Liver (tissue), 8 donors: ENCODE measurements at regions not wholly inside any gene's neighbourhood (a gene's known extent, or its start where the extent isn't known, plus 50 kb on each side); places are given as distances from the start of the nearest gene placed in this dataset.

ENCODE experiments used
- DNase-seq: peaks from one replicate; pipeline ENCODE4 v3.0.0-alpha.2; 2017; ENCODE audit warnings: low spot score
- H3K27ac ChIP-seq, 2 donors: one replicate each; pipeline ENCODE4 v1.7.0; 2013; ENCODE audit warnings: inconsistent platforms in 2 of 2, low read length in 2 of 2, control low read depth in 1 of 2, low read depth in 1 of 2, mild to moderate bottlenecking in 1 of 2
- H3K27me3 ChIP-seq, 4 donors: one replicate each; pipeline versions ENCODE4 v1.6.1 to v1.7.0; 2013; ENCODE audit warnings: low read length in 3 of 4, inconsistent platforms in 1 of 4, mild to moderate bottlenecking in 1 of 4, moderate library complexity in 1 of 4; ENCODE audit not compliant: control insufficient read depth in 4 of 4, insufficient read depth in 4 of 4
- H3K36me3 ChIP-seq, 4 donors: one replicate each; pipeline versions ENCODE4 v1.6.1 to v1.7.0; 2013; ENCODE audit warnings: low read length in 3 of 4, mild to moderate bottlenecking in 3 of 4, low read depth in 1 of 4, moderate library complexity in 1 of 4; ENCODE audit not compliant: control insufficient read depth in 4 of 4, insufficient read depth in 3 of 4
- H3K4me1 ChIP-seq, 4 donors: one replicate each; pipeline versions ENCODE4 v1.6.1 to v1.7.0; 2013; ENCODE audit warnings: low read length in 3 of 4, mild to moderate bottlenecking in 3 of 4, moderate library complexity in 1 of 4; ENCODE audit not compliant: control insufficient read depth in 4 of 4, insufficient read depth in 4 of 4
- H3K4me3 ChIP-seq, 3 donors: one replicate each; pipeline versions ENCODE4 v1.6.1 to v1.7.0; 2013; ENCODE audit warnings: low read length in 3 of 3, control low read depth in 1 of 3, low read depth in 1 of 3, mild to moderate bottlenecking in 1 of 3
- H3K9ac ChIP-seq, 2 donors: one replicate each; pipeline ENCODE4 v1.7.0; 2013; ENCODE audit warnings: low read length in 2 of 2, mild to moderate bottlenecking in 2 of 2, moderate library complexity in 2 of 2, control low read depth in 1 of 2, low read depth in 1 of 2
- H3K9me3 ChIP-seq, 4 donors: one replicate each; pipeline versions ENCODE4 v1.6.1 to v1.7.0; 2013; ENCODE audit warnings: low read length in 3 of 4; ENCODE audit not compliant: control insufficient read depth in 4 of 4
- CTCF ChIP-seq: fragments of 150-350 bp; IDR thresholded peaks from 2 replicates; pipeline ENCODE4 v1.5.1; 2017; ENCODE audit warnings: improper control_type of control experiment, low read depth, low read length; ENCODE audit not compliant: missing input control
- FOXA1 ChIP-seq: IDR thresholded peaks from 2 replicates; pipeline ENCODE4 v1.6.1; 2016; ENCODE audit warnings: antibody characterized with exemption
- GABPA ChIP-seq, 2 donors: IDR thresholded peaks in 1 of 2; conservative IDR thresholded peaks in 1 of 2; 2 replicates each; pipeline ENCODE4 v1.6.1; 2016; ENCODE audit warnings: antibody characterized with exemption in 2 of 2, mild to moderate bottlenecking in 1 of 2, moderate library complexity in 1 of 2
- HNF4G ChIP-seq: IDR thresholded peaks from 2 replicates; pipeline ENCODE4 v1.6.1; 2016; ENCODE audit warnings: antibody characterized with exemption
- JUND ChIP-seq, 2 donors: IDR thresholded peaks; 2 replicates each; pipeline ENCODE4 v1.6.1; 2016; ENCODE audit warnings: antibody characterized with exemption in 2 of 2
- MAX ChIP-seq: IDR thresholded peaks from 2 replicates; pipeline ENCODE4 v1.6.1; 2016; ENCODE audit warnings: antibody characterized with exemption
- NR2F2 ChIP-seq: IDR thresholded peaks from 2 replicates; pipeline ENCODE4 v1.6.1; 2016; ENCODE audit warnings: antibody characterized with exemption
- RAD21 ChIP-seq, 2 donors: IDR thresholded peaks; 2 replicates each; pipeline ENCODE4 v1.6.1; 2016; ENCODE audit warnings: antibody characterized with exemption in 2 of 2, mild to moderate bottlenecking in 2 of 2
- REST ChIP-seq: IDR thresholded peaks from 2 replicates; pipeline ENCODE4 v1.6.1; 2016; ENCODE audit warnings: antibody characterized with exemption, mild to moderate bottlenecking
- SP1 ChIP-seq: IDR thresholded peaks from 2 replicates; pipeline ENCODE4 v1.6.1; 2018; ENCODE audit warnings: antibody characterized with exemption, mild to moderate bottlenecking
- TAF1 ChIP-seq: conservative IDR thresholded peaks from 2 replicates; pipeline ENCODE4 v1.6.1; 2016; ENCODE audit warnings: antibody characterized with exemption, mild to moderate bottlenecking
- YY1 ChIP-seq: IDR thresholded peaks from 2 replicates; pipeline ENCODE4 v1.6.1; 2016; ENCODE audit warnings: antibody characterized with exemption, mild to moderate bottlenecking
- WGBS: extraction: QIAGEN DNeasy Blood & Tissue Kit; methylation state at CpG from one replicate; pipeline ENCODE4 v1.1.7; 2013; 5-methylcytosine and 5-hydroxymethylcytosine counted together
- donor health status: healthy.
- donor health status: healthy.
- donor health status: healthy.
- donor health status: healthy.
- donor health status: healthy.

GRCh38 chr22:49686495-49687219 lies 141.0 kb downstream of the BRD1 start:
- Histone ChIP-seq H3K36me3 (no peaks in the 10 kb centered on the region), H3K4me3 (no peak overlapping the region), H3K4me1 (no peaks in the 10 kb centered on the region), H3K9ac (no peak overlapping the region), H3K27ac (no peak overlapping the region), H3K9me3 (peaks cover 0 to 4% (median under 1%) of the 10 kb centered on the region in 4 donors), H3K27me3 (peaks cover 0 to 8% (median 0%) of the 10 kb centered on the region in 4 donors)
- WGBS = 80% methylated on average over 22 of the region's 22 CpGs
- no peak for DNase-seq
- TF ChIP-seq CTCF = no peak
- no peak for TF ChIP-seq NR2F2
- TF ChIP-seq TAF1 = no peak
- no peak for TF ChIP-seq MAX
- TF ChIP-seq REST = no peak
- no peak for TF ChIP-seq YY1

GRCh38 chr22:49685686-49686085 lies 142.0 kb downstream of the BRD1 start:
- TF ChIP-seq FOXA1 = no peak
- TF ChIP-seq GABPA (IDR thresholded peaks at IDR 0.05 in 1 of 2, conservative IDR thresholded peaks at IDR 0.05 in 1 of 2) = no peak
- TF ChIP-seq SP1 = no peak
- no peak for TF ChIP-seq CTCF
- TF ChIP-seq RAD21 (IDR thresholded peaks at IDR 0.05) = no peak
- TF ChIP-seq HNF4G = no peak
- no peak for TF ChIP-seq NR2F2
- no peak for TF ChIP-seq JUND (IDR thresholded peaks at IDR 0.05)
- peaks cover 0 to 3% (median 0%) of the 10 kb centered on the region in 4 donors for H3K27me3 ChIP-seq
- no peak overlapping the region for H3K9ac ChIP-seq
- H3K27ac ChIP-seq = no peak overlapping the region
- H3K4me1 ChIP-seq = no peaks in the 10 kb centered on the region
- WGBS = 77% methylated on average over 18 of the region's 18 CpGs
- DNase-seq = no peak
- no peak overlapping the region for H3K4me3 ChIP-seq
- no peaks in the 10 kb centered on the region for H3K9me3 ChIP-seq
- H3K36me3 ChIP-seq = no peaks in the 10 kb centered on the region
